OCI-LY1 (cell line): ENCODE measurements at regions not wholly inside any gene's neighbourhood (a gene's known extent, or its start where the extent isn't known, plus 50 kb on each side); places are given as distances from the start of the nearest gene placed in this dataset.

Experiments used
- H2AFZ ChIP-seq: fragments of 200-600 bp; sonication (generic), shearing (Covaris generic); 2 replicates; pipeline ENCODE4 v1.6.0; 2014; ENCODE audit warnings: antibody characterized with exemption, mild to moderate bottlenecking, low read length
- H3F3A ChIP-seq: fragments of 200-600 bp; sonication (generic), shearing (Covaris generic); 2 replicates; pipeline ENCODE4 v1.6.0; 2014; ENCODE audit warnings: mild to moderate bottlenecking, antibody characterized with exemption, low read length, moderate library complexity; ENCODE audit not compliant: insufficient read depth
- H3K27ac ChIP-seq: fragments of 200-600 bp; sonication (generic); 2 replicates; pipeline ENCODE4 v1.5.1; 2014; ENCODE audit warnings: low read length, mixed run types, mild to moderate bottlenecking, low read depth; ENCODE audit not compliant: poor library complexity, severe bottlenecking
- H3K27me3 ChIP-seq: fragments of 200-600 bp; sonication (generic); 2 replicates; pipeline ENCODE4 v1.6.0; 2014; ENCODE audit warnings: antibody characterized with exemption, mild to moderate bottlenecking, low read length, moderate library complexity; ENCODE audit not compliant: insufficient read depth
- H3K36me3 ChIP-seq: fragments of 200-600 bp; sonication (generic); 2 replicates; pipeline ENCODE4 v1.6.1; 2014; ENCODE audit warnings: mild to moderate bottlenecking, antibody characterized with exemption, low read length, moderate library complexity, mixed read lengths; ENCODE audit not compliant: insufficient read depth
- H3K4me1 ChIP-seq: fragments of 200-600 bp; sonication (generic); 2 replicates; pipeline ENCODE4 v1.5.1; 2014; ENCODE audit warnings: mild to moderate bottlenecking, low read length, moderate library complexity; ENCODE audit not compliant: insufficient read depth, severe bottlenecking
- H3K4me2 ChIP-seq: fragments of 200-600 bp; sonication (generic), shearing (Covaris generic); 2 replicates; pipeline ENCODE4 v1.6.1; 2014; ENCODE audit warnings: low read length
- H3K4me3 ChIP-seq: fragments of 200-600 bp; sonication (generic); 2 replicates; pipeline ENCODE4 v1.5.1; 2014; ENCODE audit warnings: low read length, low read depth, mild to moderate bottlenecking, mixed read lengths; ENCODE audit not compliant: poor library complexity, severe bottlenecking
- H3K79me2 ChIP-seq: fragments of 200-600 bp; shearing (Covaris generic); 2 replicates; pipeline ENCODE4 v1.6.1; 2016; ENCODE audit warnings: mixed run types, low read length, mixed read lengths; ENCODE audit not compliant: insufficient read depth
- H3K9ac ChIP-seq: fragments of 200-600 bp; sonication (generic), shearing (Covaris generic); 2 replicates; pipeline ENCODE4 v1.6.1; 2014; ENCODE audit warnings: mild to moderate bottlenecking, low read length, mixed read lengths
- H3K9me2 ChIP-seq: fragments of 200-600 bp; sonication (generic), shearing (Covaris generic); 2 replicates; pipeline ENCODE4 v1.6.1; 2014; ENCODE audit warnings: low read depth, mild to moderate bottlenecking, low read length, mixed read lengths
- H3K9me3 ChIP-seq: fragments of 200-600 bp; shearing (Covaris generic); 2 replicates; pipeline ENCODE4 v1.6.1; 2014; ENCODE audit warnings: low read length, mixed read lengths
- H4K20me1 ChIP-seq: fragments of 200-600 bp; sonication (generic), shearing (Covaris generic); 2 replicates; pipeline ENCODE4 v1.6.0; 2016; ENCODE audit warnings: mild to moderate bottlenecking, low read length; ENCODE audit not compliant: insufficient read depth
- EZH2 ChIP-seq: fragments of 200-600 bp; sonication (generic), shearing (Covaris generic); IDR thresholded peaks from 2 replicates; pipeline ENCODE4 v1.8.0; 2017; ENCODE audit warnings: borderline replicate concordance, mixed run types, mild to moderate bottlenecking, antibody characterized with exemption, low read length, moderate library complexity, mixed read lengths
- TF ChIP-seq, protein P1 (sequence below): fragments of 200-600 bp; sonication (generic), shearing (Covaris generic); IDR thresholded peaks from 2 replicates; pipeline ENCODE4 v1.5.1; 2017; ENCODE audit warnings: mild to moderate bottlenecking, antibody characterized with exemption, low read length, moderate library complexity, mixed read lengths

DNA sequence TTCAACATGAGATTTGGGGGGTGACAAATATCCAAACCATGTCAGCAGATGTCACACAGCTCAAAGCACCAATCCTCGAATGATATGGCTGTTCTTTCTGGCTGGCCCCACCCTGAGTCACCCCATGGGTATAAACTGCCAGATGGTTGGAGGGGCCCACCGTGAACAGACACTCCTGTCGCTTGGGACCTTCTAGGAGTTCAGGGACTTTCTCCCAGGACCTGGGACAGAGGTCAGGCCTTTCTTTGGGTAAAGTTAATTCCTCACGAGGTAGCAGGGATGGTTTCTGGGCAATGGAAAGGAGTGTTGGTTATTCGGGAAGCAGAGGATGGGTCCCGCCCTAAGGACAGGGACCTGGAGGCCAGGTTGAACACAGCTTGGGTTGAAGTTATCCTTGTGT, 262.0 kb downstream of the ACTR3B start:
- no peak overlapping the region for H3K4me3 ChIP-seq
- no peaks in the 10 kb centered on the region for H3F3A ChIP-seq
- no peak overlapping the region for H3K27ac ChIP-seq
- no peaks in the 10 kb centered on the region for H4K20me1 ChIP-seq
- H3K9me3 ChIP-seq: no peaks in the 10 kb centered on the region
- no peak overlapping the region for H3K9ac ChIP-seq
- TF ChIP-seq, protein P1, sequence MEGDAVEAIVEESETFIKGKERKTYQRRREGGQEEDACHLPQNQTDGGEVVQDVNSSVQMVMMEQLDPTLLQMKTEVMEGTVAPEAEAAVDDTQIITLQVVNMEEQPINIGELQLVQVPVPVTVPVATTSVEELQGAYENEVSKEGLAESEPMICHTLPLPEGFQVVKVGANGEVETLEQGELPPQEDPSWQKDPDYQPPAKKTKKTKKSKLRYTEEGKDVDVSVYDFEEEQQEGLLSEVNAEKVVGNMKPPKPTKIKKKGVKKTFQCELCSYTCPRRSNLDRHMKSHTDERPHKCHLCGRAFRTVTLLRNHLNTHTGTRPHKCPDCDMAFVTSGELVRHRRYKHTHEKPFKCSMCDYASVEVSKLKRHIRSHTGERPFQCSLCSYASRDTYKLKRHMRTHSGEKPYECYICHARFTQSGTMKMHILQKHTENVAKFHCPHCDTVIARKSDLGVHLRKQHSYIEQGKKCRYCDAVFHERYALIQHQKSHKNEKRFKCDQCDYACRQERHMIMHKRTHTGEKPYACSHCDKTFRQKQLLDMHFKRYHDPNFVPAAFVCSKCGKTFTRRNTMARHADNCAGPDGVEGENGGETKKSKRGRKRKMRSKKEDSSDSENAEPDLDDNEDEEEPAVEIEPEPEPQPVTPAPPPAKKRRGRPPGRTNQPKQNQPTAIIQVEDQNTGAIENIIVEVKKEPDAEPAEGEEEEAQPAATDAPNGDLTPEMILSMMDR: no peak
- TF ChIP-seq EZH2: no peak
- no peaks in the 10 kb centered on the region for H3K9me2 ChIP-seq
- H3K27me3 ChIP-seq: peaks cover 4% of the 10 kb centered on the region; the same call in 1 of the 2 replicates
- H3K4me1 ChIP-seq: no peaks in the 10 kb centered on the region
- no peak overlapping the region for H2AFZ ChIP-seq
- no peaks in the 10 kb centered on the region for H3K36me3 ChIP-seq
- H3K4me2 ChIP-seq: no peak overlapping the region
- no peaks in the 10 kb centered on the region for H3K79me2 ChIP-seq

DNA sequence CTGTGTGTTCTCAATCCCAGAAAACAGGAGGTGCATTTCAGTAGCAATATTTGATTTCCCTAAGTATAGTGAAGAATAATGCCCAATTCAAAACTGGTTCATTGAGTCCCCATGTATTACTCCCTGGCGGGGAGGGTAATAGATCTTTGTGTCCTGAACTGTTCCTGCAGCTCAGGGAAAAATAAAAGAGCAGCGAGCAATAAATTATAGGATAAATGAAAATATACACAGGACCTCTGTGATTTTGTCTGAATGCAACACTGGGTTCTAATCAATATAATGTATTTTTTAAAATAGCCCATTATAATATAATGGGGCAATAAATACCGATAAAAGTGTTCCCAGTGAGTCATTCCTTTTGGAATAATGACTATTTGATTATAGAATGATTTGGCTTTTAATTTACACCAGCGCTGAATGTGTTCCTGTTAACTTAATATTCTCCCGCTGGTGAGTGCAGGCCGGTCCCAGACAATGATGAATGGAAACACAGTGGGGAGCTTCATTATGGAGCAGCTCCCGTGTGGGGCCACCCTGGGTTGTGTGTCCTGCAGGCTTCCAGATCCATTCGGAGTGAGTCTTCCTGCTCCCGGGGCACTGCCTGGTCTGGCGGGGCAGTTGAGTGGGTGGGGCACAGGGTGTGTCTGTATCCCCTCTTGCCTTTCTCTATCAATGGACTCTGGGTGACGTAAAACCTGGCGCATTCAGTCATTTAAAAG, 263.1 kb downstream of the ACTR3B start:
- no peaks in the 10 kb centered on the region for H3K4me1 ChIP-seq
- no peak for TF ChIP-seq EZH2
- TF ChIP-seq, protein P1: no peak
- H3K27me3 ChIP-seq: no peaks in the 10 kb centered on the region; the same call in 1 of the 2 replicates
- H3K9me3 ChIP-seq: no peaks in the 10 kb centered on the region
- no peak overlapping the region for H2AFZ ChIP-seq
- no peaks in the 10 kb centered on the region for H3K36me3 ChIP-seq
- no peak overlapping the region for H3K4me3 ChIP-seq
- no peaks in the 10 kb centered on the region for H4K20me1 ChIP-seq
- H3K9me2 ChIP-seq: no peaks in the 10 kb centered on the region
- H3K27ac ChIP-seq: no peak overlapping the region
- no peaks in the 10 kb centered on the region for H3F3A ChIP-seq
- no peak overlapping the region for H3K9ac ChIP-seq
- H3K79me2 ChIP-seq: no peaks in the 10 kb centered on the region
- H3K4me2 ChIP-seq: no peak overlapping the region

DNA sequence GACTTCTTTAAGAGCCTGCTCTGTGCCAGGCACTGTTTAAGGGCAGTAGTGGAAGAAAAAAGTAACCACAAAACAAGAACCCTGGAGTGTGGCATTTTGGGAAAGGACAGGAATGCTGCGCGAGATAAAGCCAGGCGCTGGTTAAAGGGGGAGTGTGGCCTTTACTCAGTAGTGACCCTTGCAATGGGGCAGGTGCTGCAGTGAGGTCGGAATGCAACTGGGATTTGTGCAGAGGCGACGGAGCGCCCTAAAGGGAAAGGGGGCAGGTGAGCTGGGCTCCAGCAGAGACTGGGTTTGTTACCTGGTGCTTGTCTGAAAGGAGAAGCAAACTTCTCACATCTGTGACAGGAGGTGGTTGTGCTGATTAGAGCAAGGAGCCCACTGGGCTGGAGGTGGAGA, 263.6 kb downstream of the ACTR3B start:
- no peak overlapping the region for H2AFZ ChIP-seq
- no peak overlapping the region for H3K27ac ChIP-seq
- no peaks in the 10 kb centered on the region for H3K79me2 ChIP-seq
- no peaks in the 10 kb centered on the region for H3K4me1 ChIP-seq
- H3K4me3 ChIP-seq: no peak overlapping the region
- no peaks in the 10 kb centered on the region for H3K9me2 ChIP-seq
- H3K9me3 ChIP-seq: no peaks in the 10 kb centered on the region
- TF ChIP-seq, protein P1: no peak
- no peak for TF ChIP-seq EZH2
- no peak overlapping the region for H3K4me2 ChIP-seq
- H3K36me3 ChIP-seq: no peaks in the 10 kb centered on the region
- H3F3A ChIP-seq: no peaks in the 10 kb centered on the region
- H3K9ac ChIP-seq: no peak overlapping the region
- no peaks in the 10 kb centered on the region for H4K20me1 ChIP-seq
- no peaks in the 10 kb centered on the region; the same call in 1 of the 2 replicates for H3K27me3 ChIP-seq
